Cardiac muscle cell (in vitro differentiated cells and primary cell): ENCODE measurements at regions not wholly inside any gene's neighbourhood (a gene's known extent, or its start where the extent isn't known, plus 50 kb on each side); places are given as distances from the start of the nearest gene placed in this dataset.

Experiments used
- DNase-seq, 2 donors: peaks; one replicate each; pipeline versions ENCODE4 v3.0.0 to v3.0.0-alpha.2; 2010 to 2017; ENCODE audit warnings: low read depth in 1 of 2, low spot score in 1 of 2
- H3K27ac ChIP-seq: fragments of 200-600 bp; sonication (generic); 2 replicates; pipeline ENCODE4 v1.5.1; 2016
- H3K27me3 ChIP-seq: fragments of 200-600 bp; sonication (generic); 2 replicates; pipeline ENCODE4 v1.6.0; 2016; ENCODE audit warnings: control low read depth
- H3K36me3 ChIP-seq: fragments of 200-600 bp; sonication (generic); 2 replicates; pipeline ENCODE4 v1.5.1; 2016; ENCODE audit warnings: control low read depth
- H3K4me1 ChIP-seq: fragments of 200-600 bp; sonication (generic); 2 replicates; pipeline ENCODE4 v1.8.1; 2017; ENCODE audit warnings: low read depth, mild to moderate bottlenecking, mixed run types
- H3K4me3 ChIP-seq: fragments of 200-600 bp; sonication (generic); 2 replicates; pipeline ENCODE4 v1.5.1; 2016; ENCODE audit warnings: mild to moderate bottlenecking
- H3K9me3 ChIP-seq: fragments of 200-600 bp; sonication (generic); 2 replicates; pipeline ENCODE4 v1.5.1; 2017; ENCODE audit warnings: low read depth, mild to moderate bottlenecking, control low read depth
- TF ChIP-seq, protein P1 (sequence below): IDR thresholded peaks from 2 replicates; pipeline ENCODE4 v1.5.1; 2012; ENCODE audit warnings: low read depth, mild to moderate bottlenecking, low read length

DNA sequence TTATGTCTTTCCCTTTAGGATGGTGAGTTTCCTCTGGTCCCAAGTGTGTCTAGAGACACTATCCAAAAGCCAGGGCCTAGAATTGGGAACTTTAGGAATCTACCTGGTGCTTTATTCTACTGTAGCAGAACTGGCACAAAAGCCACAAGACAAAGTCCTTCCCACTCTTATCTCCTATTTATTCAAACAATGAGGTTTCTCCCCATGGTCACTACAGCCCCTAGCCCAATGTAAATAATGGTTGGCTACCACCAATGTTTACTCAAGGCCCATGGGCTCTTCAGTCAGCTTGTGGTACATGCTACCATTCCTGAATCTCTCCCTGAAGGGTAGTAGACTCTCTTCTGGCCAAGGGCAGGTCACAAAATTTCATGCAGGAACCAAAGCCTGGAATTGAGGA, 789.4 kb upstream of the KIF2B start:
- TF ChIP-seq, protein P1, sequence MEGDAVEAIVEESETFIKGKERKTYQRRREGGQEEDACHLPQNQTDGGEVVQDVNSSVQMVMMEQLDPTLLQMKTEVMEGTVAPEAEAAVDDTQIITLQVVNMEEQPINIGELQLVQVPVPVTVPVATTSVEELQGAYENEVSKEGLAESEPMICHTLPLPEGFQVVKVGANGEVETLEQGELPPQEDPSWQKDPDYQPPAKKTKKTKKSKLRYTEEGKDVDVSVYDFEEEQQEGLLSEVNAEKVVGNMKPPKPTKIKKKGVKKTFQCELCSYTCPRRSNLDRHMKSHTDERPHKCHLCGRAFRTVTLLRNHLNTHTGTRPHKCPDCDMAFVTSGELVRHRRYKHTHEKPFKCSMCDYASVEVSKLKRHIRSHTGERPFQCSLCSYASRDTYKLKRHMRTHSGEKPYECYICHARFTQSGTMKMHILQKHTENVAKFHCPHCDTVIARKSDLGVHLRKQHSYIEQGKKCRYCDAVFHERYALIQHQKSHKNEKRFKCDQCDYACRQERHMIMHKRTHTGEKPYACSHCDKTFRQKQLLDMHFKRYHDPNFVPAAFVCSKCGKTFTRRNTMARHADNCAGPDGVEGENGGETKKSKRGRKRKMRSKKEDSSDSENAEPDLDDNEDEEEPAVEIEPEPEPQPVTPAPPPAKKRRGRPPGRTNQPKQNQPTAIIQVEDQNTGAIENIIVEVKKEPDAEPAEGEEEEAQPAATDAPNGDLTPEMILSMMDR: no peak
- Histone ChIP-seq H3K27ac (no peak overlapping the region), H3K9me3 (no peaks in the 10 kb centered on the region), H3K27me3 (no peaks in the 10 kb centered on the region), H3K4me3 (no peak overlapping the region), H3K4me1 (peaks cover 3% of the 10 kb centered on the region), H3K36me3 (no peaks in the 10 kb centered on the region)
- no peak for DNase-seq

DNA sequence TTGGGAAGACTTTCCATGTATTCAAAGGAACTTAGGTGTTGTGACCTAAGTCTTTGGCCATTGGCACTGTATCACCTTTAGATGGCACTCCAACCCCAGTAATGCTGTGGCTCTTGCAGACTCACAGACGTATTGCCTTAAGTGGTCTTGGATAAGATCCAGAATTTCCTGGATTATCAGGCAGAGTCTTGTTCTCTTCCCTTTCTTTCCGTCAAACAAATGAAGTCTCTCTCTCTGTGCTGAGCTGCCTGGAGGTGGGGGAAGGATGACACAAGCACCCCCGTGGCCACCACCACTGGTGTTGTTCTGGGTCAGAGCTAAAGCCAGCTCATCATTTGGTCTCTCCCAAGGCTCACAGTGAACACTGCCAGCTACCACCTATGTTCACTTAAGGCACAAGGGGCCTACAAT, 789.9 kb upstream of the KIF2B start:
- H3K36me3 ChIP-seq: no peaks in the 10 kb centered on the region
- peaks cover 3% of the 10 kb centered on the region for H3K4me1 ChIP-seq
- no peaks in the 10 kb centered on the region for H3K27me3 ChIP-seq
- peak; percentile 88 to 94 for DNase-seq
- no peak overlapping the region for H3K27ac ChIP-seq
- H3K4me3 ChIP-seq: no peak overlapping the region
- TF ChIP-seq, protein P1: peak; percentile 60
- no peaks in the 10 kb centered on the region for H3K9me3 ChIP-seq

DNA sequence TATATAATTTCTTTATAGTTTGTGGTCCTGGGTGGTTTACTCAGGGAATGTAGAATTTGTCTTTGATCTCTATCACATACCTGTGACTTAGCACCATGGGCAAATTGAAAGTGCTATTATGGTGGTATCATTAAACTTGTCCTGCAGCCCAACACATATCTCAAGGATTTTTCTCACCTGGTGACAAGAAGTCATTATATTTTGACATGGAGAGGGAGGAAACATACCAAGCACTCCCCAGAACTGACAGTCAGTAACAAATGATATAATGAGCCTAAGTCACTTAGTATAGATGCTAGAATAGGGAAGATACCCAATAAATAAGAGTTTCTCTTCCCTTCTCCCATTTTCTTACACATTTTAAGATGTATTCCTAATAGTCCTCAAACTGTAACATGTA, 805.5 kb upstream of the KIF2B start:
- DNase-seq: no peak

GRCh38 chr17:53016085-53016484, 806.6 kb upstream of the KIF2B start:
- Histone ChIP-seq H3K36me3 (no peaks in the 10 kb centered on the region), H3K4me3 (no peak overlapping the region), H3K27ac (no peak overlapping the region), H3K9me3 (no peaks in the 10 kb centered on the region), H3K4me1 (no peaks in the 10 kb centered on the region), H3K27me3 (no peaks in the 10 kb centered on the region)
- TF ChIP-seq, protein P1: no peak
- DNase-seq: no peak

More for the DNA sequence above, 805.5 kb upstream of the KIF2B start:
- Histone ChIP-seq H3K36me3 (no peaks in the 10 kb centered on the region), H3K9me3 (no peaks in the 10 kb centered on the region), H3K4me1 (no peaks in the 10 kb centered on the region), H3K4me3 (no peak overlapping the region), H3K27ac (no peak overlapping the region), H3K27me3 (no peaks in the 10 kb centered on the region)
- TF ChIP-seq, protein P1: no peak

DNA sequence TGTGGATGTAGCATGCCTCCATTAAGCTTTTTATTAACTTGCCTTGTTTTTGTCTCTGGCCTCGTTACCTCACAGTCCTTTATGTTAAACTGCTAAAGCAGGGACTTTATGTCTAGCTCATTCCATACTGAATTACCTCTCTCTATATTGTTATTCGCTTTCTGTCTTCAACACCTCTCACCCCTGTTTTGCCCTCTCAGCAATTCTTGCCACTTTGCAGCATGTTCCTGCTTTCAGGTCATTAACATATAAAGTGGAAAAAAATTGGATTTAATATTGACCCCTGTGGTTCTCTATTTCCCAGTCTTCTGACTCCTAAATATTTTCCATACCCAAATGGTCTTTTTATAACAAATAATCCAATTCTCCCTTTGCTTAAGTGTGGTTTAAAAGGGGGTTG, 810.4 kb upstream of the KIF2B start:
- TF ChIP-seq, protein P1: no peak
- no peaks in the 10 kb centered on the region for H3K9me3 ChIP-seq
- no peak overlapping the region for H3K27ac ChIP-seq
- no peaks in the 10 kb centered on the region for H3K27me3 ChIP-seq
- H3K4me1 ChIP-seq: no peaks in the 10 kb centered on the region
- no peaks in the 10 kb centered on the region for H3K36me3 ChIP-seq
- no peak for DNase-seq
- H3K4me3 ChIP-seq: no peak overlapping the region

DNA sequence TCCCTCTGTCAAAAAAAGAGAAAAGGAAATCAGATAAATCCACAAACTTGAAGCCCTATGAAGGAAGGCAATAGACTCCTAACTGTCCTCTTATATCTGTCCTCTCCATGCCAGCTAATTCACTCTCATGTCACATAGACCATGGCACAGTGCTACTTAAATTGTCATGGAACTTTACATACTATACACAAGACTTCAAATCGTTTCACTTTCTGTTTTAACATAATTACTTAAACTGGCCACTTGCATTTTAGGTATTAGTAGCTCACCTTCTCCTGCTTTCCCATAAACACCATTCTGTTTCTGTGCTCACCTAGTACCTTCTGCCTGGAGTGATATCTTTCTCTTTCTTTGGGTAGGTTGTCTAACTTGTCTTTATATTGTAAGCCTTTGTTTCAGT, 816.7 kb upstream of the KIF2B start:
- no peaks in the 10 kb centered on the region for H3K4me1 ChIP-seq
- TF ChIP-seq, protein P1: no peak

More for the DNA sequence above, 816.7 kb upstream of the KIF2B start:
- H3K27ac ChIP-seq: no peak overlapping the region
- H3K27me3 ChIP-seq: no peaks in the 10 kb centered on the region
- no peaks in the 10 kb centered on the region for H3K9me3 ChIP-seq
- H3K4me3 ChIP-seq: no peak overlapping the region
- H3K36me3 ChIP-seq: no peaks in the 10 kb centered on the region
- no peak for DNase-seq
